H9 (cell line): ENCODE measurements at regions not wholly inside any gene's neighbourhood (a gene's known extent, or its start where the extent isn't known, plus 50 kb on each side); places are given as distances from the start of the nearest gene placed in this dataset.

ENCODE experiments used
- DNase-seq: peaks from one replicate; pipeline ENCODE4 v3.0.0-alpha.2; 2017
- H2AFZ ChIP-seq: one replicate; pipeline ENCODE4 v1.6.1; 2013; ENCODE audit warnings: mild to moderate bottlenecking, low read length, control low read depth, moderate library complexity
- H2AK5ac ChIP-seq: 2 replicates; pipeline ENCODE4 v1.6.1; 2013; ENCODE audit warnings: low read length, control low read depth, mixed read lengths; ENCODE audit not compliant: insufficient read length
- H2BK120ac ChIP-seq: one replicate; pipeline ENCODE4 v1.6.1; 2013; ENCODE audit warnings: low read depth, mild to moderate bottlenecking, low read length, control low read depth, inconsistent platforms; ENCODE audit not compliant: poor library complexity, severe bottlenecking
- H2BK12ac ChIP-seq: 2 replicates; pipeline ENCODE4 v1.6.1; 2013; ENCODE audit warnings: low read length, control low read depth, mixed read lengths, low read depth; ENCODE audit not compliant: insufficient read length
- H2BK15ac ChIP-seq: 2 replicates; pipeline ENCODE4 v1.6.1; 2013; ENCODE audit warnings: low read depth, low read length, control low read depth
- H2BK20ac ChIP-seq: one replicate; pipeline ENCODE4 v1.6.1; 2013; ENCODE audit warnings: low read depth, mild to moderate bottlenecking, low read length, control low read depth, inconsistent platforms; ENCODE audit not compliant: poor library complexity, severe bottlenecking
- H2BK5ac ChIP-seq: 2 replicates; pipeline ENCODE4 v1.6.1; 2013; ENCODE audit warnings: low read length, control low read depth, mixed read lengths; ENCODE audit not compliant: insufficient read length
- H3K14ac ChIP-seq: 2 replicates; pipeline ENCODE4 v1.6.1; 2013; ENCODE audit warnings: low read length, control low read depth; ENCODE audit not compliant: insufficient read depth
- H3K18ac ChIP-seq: 2 replicates; pipeline ENCODE4 v1.6.1; 2013; ENCODE audit warnings: low read depth, mild to moderate bottlenecking, mixed read lengths, low read length, control low read depth; ENCODE audit not compliant: insufficient read length
- H3K23ac ChIP-seq: 2 replicates; pipeline ENCODE4 v1.6.1; 2013; ENCODE audit warnings: low read length, control low read depth, mixed read lengths, low read depth; ENCODE audit not compliant: insufficient read length
- H3K23me2 ChIP-seq: 2 replicates; pipeline ENCODE4 v1.6.1; 2013; ENCODE audit warnings: low read depth, mild to moderate bottlenecking, mixed read lengths, low read length, control low read depth; ENCODE audit not compliant: insufficient read length, poor library complexity, severe bottlenecking
- H3K27ac ChIP-seq: 2 replicates; pipeline ENCODE4 v1.5.1; 2013; ENCODE audit warnings: low read length, control low read depth, mixed read lengths, low read depth; ENCODE audit not compliant: insufficient read length
- H3K27me3 ChIP-seq: 2 replicates; pipeline ENCODE4 v1.6.1; 2013; ENCODE audit warnings: low read length, control low read depth, inconsistent platforms; ENCODE audit not compliant: insufficient read depth
- H3K4ac ChIP-seq: 2 replicates; pipeline ENCODE4 v1.6.1; 2013; ENCODE audit warnings: low read depth, mild to moderate bottlenecking, control low read depth, inconsistent platforms, low read length, moderate library complexity
- H3K4me1 ChIP-seq: 2 replicates; pipeline ENCODE4 v1.6.1; 2013; ENCODE audit warnings: low read length, control low read depth, inconsistent platforms; ENCODE audit not compliant: insufficient read depth
- H3K4me2 ChIP-seq: 2 replicates; pipeline ENCODE4 v1.6.1; 2013; ENCODE audit warnings: low read length, control low read depth, mixed read lengths; ENCODE audit not compliant: insufficient read length, insufficient read depth
- H3K56ac ChIP-seq: 2 replicates; pipeline ENCODE4 v1.6.1; 2013; ENCODE audit warnings: low read depth, mild to moderate bottlenecking, mixed read lengths, low read length, control low read depth; ENCODE audit not compliant: insufficient read length
- H3K79me1 ChIP-seq: 2 replicates; pipeline ENCODE4 v1.6.1; 2013; ENCODE audit warnings: low read depth, mild to moderate bottlenecking, moderate library complexity, low read length, control low read depth, inconsistent platforms; ENCODE audit not compliant: insufficient read depth, poor library complexity, severe bottlenecking
- H3K79me2 ChIP-seq: 2 replicates; pipeline ENCODE4 v1.6.1; 2013; ENCODE audit warnings: low read length, control low read depth, inconsistent platforms; ENCODE audit not compliant: insufficient read depth
- H3K9ac ChIP-seq: 2 replicates; pipeline ENCODE4 v1.6.1; 2013; ENCODE audit warnings: low read length, control low read depth, mixed read lengths; ENCODE audit not compliant: insufficient read length; ENCODE audit errors: extremely low read depth
- H3K9me3 ChIP-seq: one replicate; pipeline ENCODE4 v1.6.1; 2013; ENCODE audit warnings: low read depth, low read length, inconsistent platforms; ENCODE audit not compliant: control insufficient read depth
- H3T11ph ChIP-seq: one replicate; pipeline ENCODE4 v1.6.1; 2013; ENCODE audit warnings: mild to moderate bottlenecking, low read length, control low read depth, inconsistent platforms
- H4K20me1 ChIP-seq: one replicate; pipeline ENCODE4 v1.6.1; 2013; ENCODE audit not compliant: control insufficient read depth, insufficient read length, insufficient read depth
- H4K5ac ChIP-seq: 2 replicates; pipeline ENCODE4 v1.6.1; 2013; ENCODE audit warnings: low read depth, mild to moderate bottlenecking, mixed read lengths, low read length, control low read depth; ENCODE audit not compliant: insufficient read length
- H4K8ac ChIP-seq: replicated peaks from 2 replicates; pipeline ENCODE4 v1.6.1; 2013; ENCODE audit warnings: low read length, control low read depth, mixed read lengths, low read depth; ENCODE audit not compliant: insufficient read length
- H4K91ac ChIP-seq: 2 replicates; pipeline ENCODE4 v1.6.1; 2013; ENCODE audit warnings: low read depth, mild to moderate bottlenecking, moderate library complexity, mixed read lengths, low read length, control low read depth; ENCODE audit not compliant: insufficient read length
- H3K27ac Mint-ChIP-seq, 3 experiments: 2 replicates in 2 of 3; 3 replicates in 1 of 3; pipeline ENCODE4 v1.8.0; 2020 to 2021; ENCODE audit warnings: mixed read lengths in 3 of 3, mild to moderate bottlenecking in 1 of 3, moderate library complexity in 1 of 3
- H3K27me3 Mint-ChIP-seq: 2 replicates; pipeline ENCODE4 v1.8.0; 2021; ENCODE audit warnings: low read depth, mild to moderate bottlenecking, moderate library complexity, mixed read lengths
- H3K36me3 Mint-ChIP-seq, 3 experiments: 2 replicates in 2 of 3; 3 replicates in 1 of 3; pipeline ENCODE4 v1.8.0; 2020 to 2021; ENCODE audit warnings: low read depth in 3 of 3, mixed read lengths in 3 of 3; ENCODE audit not compliant: insufficient read depth in 1 of 3
- H3K4me1 Mint-ChIP-seq, 2 experiments: 2 replicates each; pipeline ENCODE4 v1.8.0; 2020; ENCODE audit warnings: mixed read lengths in 2 of 2
- H3K4me3 Mint-ChIP-seq, 2 experiments: 2 replicates in 1 of 2; 3 replicates in 1 of 2; pipeline ENCODE4 v1.8.0; 2020 to 2021; ENCODE audit warnings: mild to moderate bottlenecking in 2 of 2, mixed read lengths in 2 of 2, moderate library complexity in 1 of 2
- H3K9me3 Mint-ChIP-seq, 2 experiments: 2 replicates in 1 of 2; 3 replicates in 1 of 2; pipeline ENCODE4 v1.8.0; 2020; ENCODE audit warnings: mild to moderate bottlenecking in 2 of 2, mixed read lengths in 2 of 2, moderate library complexity in 1 of 2
- CTCF ChIP-seq: fragments of 200-600 bp; sonication (generic); conservative IDR thresholded peaks from 3 replicates; pipeline ENCODE4 v1.8.0; 2021; ENCODE audit warnings: antibody characterized with exemption, mild to moderate bottlenecking
- WGBS: extraction: QIAGEN DNeasy Blood & Tissue Kit; methylation state at CpG from one replicate; pipeline ENCODE4 v1.1.7; 2013; ENCODE audit warnings: missing lambda C conversion rate, low lambda C conversion rate, mixed read lengths; ENCODE audit not compliant: insufficient read length; ENCODE audit errors: extremely low coverage; 5-methylcytosine and 5-hydroxymethylcytosine counted together

- Histone ChIP-seq H3K4me1 (no peaks in the 10 kb centered on the region), H3K27me3 (no peaks in the 10 kb centered on the region), H3K4ac (no peak overlapping the region), H2BK15ac (no peak overlapping the region), H4K8ac (no peak overlapping the region), H3K9ac (no peak overlapping the region), H3K56ac (no peak overlapping the region), H3K79me1 (no peaks in the 10 kb centered on the region), H3K4me2 (no peak overlapping the region), H2AFZ (no peak overlapping the region), H2BK120ac (no peak overlapping the region), H3K23me2 (no peaks in the 10 kb centered on the region), H3K14ac (no peak overlapping the region), H2AK5ac (no peak overlapping the region), H2BK5ac (no peak overlapping the region), H3K79me2 (no peaks in the 10 kb centered on the region), H3K27ac (no peak overlapping the region), H4K91ac (no peak overlapping the region), H4K20me1 (no peaks in the 10 kb centered on the region), H4K5ac (no peak overlapping the region), H2BK20ac (no peak overlapping the region), H3K23ac (no peak overlapping the region), H3K18ac (no peak overlapping the region), H2BK12ac (no peak overlapping the region), H3K9me3 (no peaks in the 10 kb centered on the region), H3T11ph (no peak overlapping the region)
- Mint-ChIP-seq H3K4me3 (no peak overlapping the region), H3K27ac (no peak overlapping the region), H3K27me3 (no peaks in the 10 kb centered on the region), H3K9me3 (peaks cover 23 to 28% of the 10 kb centered on the region in 2 experiments), H3K36me3 (peaks cover 11 to 28% (median 25%) of the 10 kb centered on the region in 3 experiments), H3K4me1 (no peaks in the 10 kb centered on the region)
- no peak for TF ChIP-seq CTCF
- no CpG with 5 or more reads among the region's 1 CpG for WGBS
- DNase-seq, result no peak
Observed at GRCh38 chr3:191790934-191791333, 330.0 kb downstream of the PYDC2 start.
